G401 (cell line): ENCODE measurements at regions not wholly inside any gene's neighbourhood (a gene's known extent, or its start where the extent isn't known, plus 50 kb on each side); places are given as distances from the start of the nearest gene placed in this dataset.

Source experiments
- DNase-seq: peaks from one replicate; pipeline ENCODE4 v3.0.0-alpha.2; 2015; ENCODE audit warnings: low spot score
- in situ Hi-C: cut with HindIII; loops from 2 replicates; pipeline ENCODE4 v1.10.0; 2016; ENCODE audit warnings: low sequenced_read_pairs, mixed read lengths

DNA sequence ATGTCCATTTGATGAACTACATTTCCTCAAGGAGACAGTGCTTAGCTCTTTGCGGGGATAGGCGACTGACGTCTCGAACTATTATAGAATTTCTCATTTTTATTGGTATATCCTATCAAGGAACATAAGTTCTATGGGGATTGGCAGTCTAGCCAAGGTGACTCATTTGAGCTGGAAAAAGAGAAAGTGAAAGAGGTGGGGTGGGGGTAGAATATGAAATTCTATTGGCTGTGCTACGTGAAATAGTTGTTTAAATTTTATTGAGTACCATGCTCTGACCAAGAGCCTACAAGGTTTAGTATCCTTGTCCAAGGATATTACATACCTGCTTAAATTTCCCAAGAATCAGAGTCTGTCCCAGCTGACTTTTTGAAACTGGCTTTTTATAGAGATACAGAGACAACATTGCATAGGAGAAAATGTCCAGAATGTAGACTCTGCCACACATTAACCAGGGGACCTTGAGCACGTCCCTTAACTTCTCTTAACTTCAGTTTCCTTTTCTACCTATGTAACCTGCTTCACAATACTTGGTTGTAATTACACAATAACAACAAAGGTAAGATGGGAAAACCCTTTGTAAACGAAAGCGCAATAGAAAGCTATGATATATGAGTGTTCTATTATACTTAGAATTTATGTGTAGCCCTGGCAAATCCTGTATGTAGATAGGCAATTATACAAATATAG, 226.4 kb upstream of the WWC1 start:
- DNase-seq = no peak
- in situ Hi-C loops = no loop called here

GRCh38 chr5:168066536-168067208, 224.8 kb upstream of the WWC1 start:
- in situ Hi-C loops = no loop called here
- DNase-seq = no peak

GRCh38 chr5:168070761-168071160, 220.7 kb upstream of the WWC1 start:
- DNase-seq = no peak

DNA sequence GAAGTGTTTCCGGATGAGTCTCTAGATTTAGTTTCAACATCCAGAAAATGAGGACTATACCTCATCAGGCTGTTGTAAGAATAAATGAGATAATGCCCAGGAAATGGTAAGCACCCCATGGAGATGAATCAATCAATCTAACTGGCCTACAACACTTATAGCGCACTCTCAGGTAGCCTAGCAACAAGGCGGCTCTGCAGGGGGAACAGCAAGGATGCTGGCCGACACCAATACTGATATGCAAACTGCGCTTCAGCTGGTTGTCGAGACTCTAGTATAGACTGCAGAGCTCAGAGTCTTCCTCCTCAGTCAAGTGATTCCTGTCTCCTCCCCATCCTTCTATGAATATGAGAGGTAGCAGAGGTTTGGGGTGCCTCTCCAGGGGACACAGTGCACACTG, 218.8 kb upstream of the WWC1 start:
- in situ Hi-C loops = no loop called here
- DNase-seq = no peak

More at GRCh38 chr5:168070761-168071160, 220.7 kb upstream of the WWC1 start:
- in situ Hi-C loops = no loop called here

DNA sequence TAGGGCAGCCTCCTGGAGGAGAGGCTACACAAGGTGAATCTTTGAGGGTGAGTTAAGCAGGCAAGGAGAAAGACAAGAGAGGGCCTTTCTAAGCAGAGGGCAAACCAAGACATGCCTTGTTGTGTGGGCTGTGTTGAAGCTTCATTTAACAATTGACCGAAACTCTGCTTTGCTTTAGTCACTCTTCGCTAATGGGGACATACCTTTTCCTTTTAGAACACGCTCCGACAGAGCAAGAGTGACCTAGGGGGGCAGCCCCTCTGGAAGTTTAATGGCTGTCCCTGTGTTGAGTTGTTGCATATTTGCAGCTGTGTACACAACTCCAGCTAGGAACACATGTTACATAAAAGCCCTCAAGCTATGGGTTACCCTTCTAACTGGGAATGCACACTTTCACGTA, 218.1 kb upstream of the WWC1 start:
- in situ Hi-C loops = no loop called here
- no peak for DNase-seq

GRCh38 chr5:168073991-168074800, 217.2 kb upstream of the WWC1 start:
- no peak for DNase-seq
- in situ Hi-C loops = no loop called here

GRCh38 chr5:168075387-168075786, 216.1 kb upstream of the WWC1 start:
- DNase-seq = no peak
- in situ Hi-C loops = no loop called here

GRCh38 chr5:168076561-168076991, 214.9 kb upstream of the WWC1 start:
- DNase-seq = no peak
- in situ Hi-C loops = no loop called here

GRCh38 chr5:168085261-168086031, 206.0 kb upstream of the WWC1 start:
- no peak for DNase-seq
- in situ Hi-C loops = no loop called here

GRCh38 chr5:168086104-168086610, 205.3 kb upstream of the WWC1 start:
- in situ Hi-C loops = no loop called here
- DNase-seq = no peak

DNA sequence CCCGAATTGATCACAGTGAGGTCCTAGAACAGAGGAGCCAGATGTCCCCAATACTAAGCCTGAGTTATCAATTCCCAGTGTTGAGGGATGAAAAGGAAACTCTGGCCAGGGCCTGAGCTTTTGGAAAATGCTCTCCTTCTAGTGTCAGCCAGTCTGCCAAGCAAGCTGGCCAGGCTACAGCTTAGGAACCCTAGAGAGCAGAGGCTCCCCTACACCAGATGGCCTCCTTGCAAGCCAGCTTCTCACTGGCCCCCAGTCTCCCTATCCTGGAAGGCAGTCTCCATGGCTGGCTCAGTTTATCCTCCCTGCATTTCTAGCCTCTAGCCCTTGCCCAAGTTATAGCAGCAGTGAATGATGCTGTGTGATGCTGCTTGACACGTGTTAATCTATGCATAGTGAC, 204.7 kb upstream of the WWC1 start:
- in situ Hi-C loops = no loop called here
- DNase-seq = peak; percentile 86

DNA sequence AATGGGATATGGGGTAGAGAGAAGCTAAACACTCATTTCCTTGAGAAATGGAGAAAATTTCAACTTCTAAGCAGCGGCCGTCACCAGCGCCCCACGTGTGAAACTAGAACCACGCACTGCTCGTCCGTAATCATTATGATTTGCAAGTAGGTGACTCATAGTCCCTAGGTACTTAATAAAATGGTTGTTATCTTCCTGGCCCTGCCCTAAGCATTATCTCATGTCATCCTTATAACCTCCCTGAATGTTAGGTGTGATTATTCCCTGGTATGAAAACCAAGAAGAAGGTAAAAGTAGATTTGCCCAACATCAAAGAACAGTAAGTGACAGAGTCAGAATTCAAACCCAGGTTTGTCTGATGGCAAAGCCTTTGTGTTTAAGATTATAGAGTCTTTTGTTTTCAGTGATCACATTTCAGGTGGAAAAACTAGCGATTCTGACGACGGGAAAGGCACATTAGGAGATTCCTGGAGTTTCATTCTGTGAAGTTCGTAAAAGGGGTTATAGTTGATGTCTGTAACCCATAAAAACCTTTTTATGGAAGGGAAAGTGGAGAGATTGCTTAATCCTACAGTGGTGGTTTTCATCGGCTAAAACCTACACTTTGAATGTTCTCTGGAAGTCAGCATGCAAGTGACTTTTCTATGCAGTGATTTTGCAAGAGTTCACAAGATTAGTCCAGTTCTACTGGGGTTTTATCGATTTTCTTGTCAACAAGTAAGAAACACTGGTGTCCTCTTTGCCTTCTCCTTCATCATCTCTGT, 202.9 kb upstream of the WWC1 start:
- no peak for DNase-seq
- in situ Hi-C loops = no loop called here

GRCh38 chr5:168089201-168089887, 202.1 kb upstream of the WWC1 start:
- in situ Hi-C loops = no loop called here

GRCh38 chr5:168092209-168093185, 198.9 kb upstream of the WWC1 start:
- no peak for DNase-seq
- in situ Hi-C loops = no loop called here

More at GRCh38 chr5:168089201-168089887, 202.1 kb upstream of the WWC1 start:
- DNase-seq = no peak

- in situ Hi-C loops = no loop called here
- DNase-seq = no peak
These were observed 198.1 kb upstream of the WWC1 start for GRCh38 chr5:168093200-168093910.

GRCh38 chr5:168096525-168096924, 194.9 kb upstream of the WWC1 start:
- no peak for DNase-seq
- in situ Hi-C loops = no loop called here
